ENCODE measurements at regions not wholly inside any gene's neighbourhood (a gene's known extent, or its start where the extent isn't known, plus 50 kb on each side); places are given as distances from the start of the nearest gene placed in this dataset.

- Mint-ChIP-seq H3K9me3 (no peaks in the 10 kb centered on the region), H3K4me1 (peaks cover 25% of the 10 kb centered on the region), H3K27ac (no peak overlapping the region), H3K4me3 (no peak overlapping the region), H3K36me3 (ENCODE audit: low read depth) (no peaks in the 10 kb centered on the region), H3K27me3 (ENCODE audit: insufficient read depth, low read depth, poor library complexity) (peaks cover 8% of the 10 kb centered on the region)
- Histone ChIP-seq H2AFZ (no peak overlapping the region; the same call in 1 of the 2 replicates), H4K20me1 (replicated peaks; ENCODE audit: insufficient read depth) (no peaks in the 10 kb centered on the region), H3K4me2 (no peak overlapping the region), H3K27me3 (ENCODE audit: insufficient read depth) (no peaks in the 10 kb centered on the region), H3K4me1 (ENCODE audit: insufficient read depth) (peaks cover 8% of the 10 kb centered on the region; the same call in 1 of the 2 replicates), H3K79me2 (replicated peaks; ENCODE audit: insufficient read depth) (no peaks in the 10 kb centered on the region), H3K9me2 (ENCODE audit: insufficient read depth) (no peaks in the 10 kb centered on the region), H3K36me3 (ENCODE audit: insufficient read depth) (no peaks in the 10 kb centered on the region), H3F3A (replicated peaks; ENCODE audit: low read depth) (no peaks in the 10 kb centered on the region), H3K4me3 (no peak overlapping the region), H3K27ac (ENCODE audit: low read depth) (no peak overlapping the region)
- TF ChIP-seq, protein P1, sequence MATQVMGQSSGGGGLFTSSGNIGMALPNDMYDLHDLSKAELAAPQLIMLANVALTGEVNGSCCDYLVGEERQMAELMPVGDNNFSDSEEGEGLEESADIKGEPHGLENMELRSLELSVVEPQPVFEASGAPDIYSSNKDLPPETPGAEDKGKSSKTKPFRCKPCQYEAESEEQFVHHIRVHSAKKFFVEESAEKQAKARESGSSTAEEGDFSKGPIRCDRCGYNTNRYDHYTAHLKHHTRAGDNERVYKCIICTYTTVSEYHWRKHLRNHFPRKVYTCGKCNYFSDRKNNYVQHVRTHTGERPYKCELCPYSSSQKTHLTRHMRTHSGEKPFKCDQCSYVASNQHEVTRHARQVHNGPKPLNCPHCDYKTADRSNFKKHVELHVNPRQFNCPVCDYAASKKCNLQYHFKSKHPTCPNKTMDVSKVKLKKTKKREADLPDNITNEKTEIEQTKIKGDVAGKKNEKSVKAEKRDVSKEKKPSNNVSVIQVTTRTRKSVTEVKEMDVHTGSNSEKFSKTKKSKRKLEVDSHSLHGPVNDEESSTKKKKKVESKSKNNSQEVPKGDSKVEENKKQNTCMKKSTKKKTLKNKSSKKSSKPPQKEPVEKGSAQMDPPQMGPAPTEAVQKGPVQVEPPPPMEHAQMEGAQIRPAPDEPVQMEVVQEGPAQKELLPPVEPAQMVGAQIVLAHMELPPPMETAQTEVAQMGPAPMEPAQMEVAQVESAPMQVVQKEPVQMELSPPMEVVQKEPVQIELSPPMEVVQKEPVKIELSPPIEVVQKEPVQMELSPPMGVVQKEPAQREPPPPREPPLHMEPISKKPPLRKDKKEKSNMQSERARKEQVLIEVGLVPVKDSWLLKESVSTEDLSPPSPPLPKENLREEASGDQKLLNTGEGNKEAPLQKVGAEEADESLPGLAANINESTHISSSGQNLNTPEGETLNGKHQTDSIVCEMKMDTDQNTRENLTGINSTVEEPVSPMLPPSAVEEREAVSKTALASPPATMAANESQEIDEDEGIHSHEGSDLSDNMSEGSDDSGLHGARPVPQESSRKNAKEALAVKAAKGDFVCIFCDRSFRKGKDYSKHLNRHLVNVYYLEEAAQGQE (IDR thresholded peaks at IDR 0.05; ENCODE audit: unreplicated experiment), result no peak
- TF ChIP-seq JUNB (IDR thresholded peaks at IDR 0.05; ENCODE audit: unreplicated experiment), result no peak
- TF ChIP-seq STAT1 (IDR thresholded peaks at IDR 0.05; ENCODE audit: unreplicated experiment), result no peak
- TF ChIP-seq, protein P2, sequence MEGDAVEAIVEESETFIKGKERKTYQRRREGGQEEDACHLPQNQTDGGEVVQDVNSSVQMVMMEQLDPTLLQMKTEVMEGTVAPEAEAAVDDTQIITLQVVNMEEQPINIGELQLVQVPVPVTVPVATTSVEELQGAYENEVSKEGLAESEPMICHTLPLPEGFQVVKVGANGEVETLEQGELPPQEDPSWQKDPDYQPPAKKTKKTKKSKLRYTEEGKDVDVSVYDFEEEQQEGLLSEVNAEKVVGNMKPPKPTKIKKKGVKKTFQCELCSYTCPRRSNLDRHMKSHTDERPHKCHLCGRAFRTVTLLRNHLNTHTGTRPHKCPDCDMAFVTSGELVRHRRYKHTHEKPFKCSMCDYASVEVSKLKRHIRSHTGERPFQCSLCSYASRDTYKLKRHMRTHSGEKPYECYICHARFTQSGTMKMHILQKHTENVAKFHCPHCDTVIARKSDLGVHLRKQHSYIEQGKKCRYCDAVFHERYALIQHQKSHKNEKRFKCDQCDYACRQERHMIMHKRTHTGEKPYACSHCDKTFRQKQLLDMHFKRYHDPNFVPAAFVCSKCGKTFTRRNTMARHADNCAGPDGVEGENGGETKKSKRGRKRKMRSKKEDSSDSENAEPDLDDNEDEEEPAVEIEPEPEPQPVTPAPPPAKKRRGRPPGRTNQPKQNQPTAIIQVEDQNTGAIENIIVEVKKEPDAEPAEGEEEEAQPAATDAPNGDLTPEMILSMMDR (conservative IDR thresholded peaks at IDR 0.05; ENCODE audit: low read depth in 2 of 2), result no peak
- TF ChIP-seq EZH2 (IDR thresholded peaks at IDR 0.05; ENCODE audit: low read depth, unreplicated experiment), result no peak
- TF ChIP-seq ETS1 (IDR thresholded peaks at IDR 0.05), result no peak
- no peak for TF ChIP-seq NANOG (IDR thresholded peaks at IDR 0.05; ENCODE audit: borderline replicate concordance)
- TF ChIP-seq EZH2phosphoT487 (IDR thresholded peaks at IDR 0.05; ENCODE audit: unreplicated experiment), result no peak
- no peak for TF ChIP-seq ZNF114 (CRISPR knock-in tag; IDR thresholded peaks at IDR 0.05)
- TF ChIP-seq ZNF331 (CRISPR knock-in tag; IDR thresholded peaks at IDR 0.05; ENCODE audit: low read depth), result no peak
- no peak for TF ChIP-seq CREB1 (CRISPR knock-in tag; IDR thresholded peaks at IDR 0.05; ENCODE audit: low read depth)
- no peak for TF ChIP-seq POLR2AphosphoS5 (IDR thresholded peaks at IDR 0.05; ENCODE audit: low read depth)
- TF ChIP-seq ZNF462 (CRISPR knock-in tag; IDR thresholded peaks at IDR 0.05), result no peak
- DNase-seq (ENCODE audit: low spot score) (no peak), ATAC-seq (no peak; the same call in 2 of the 3 replicates)
These were observed 122.1 kb upstream of the SLC22A23 start for GRCh38 chr6:3578981-3579380.
